ENCODE measurements at regions not wholly inside any gene's neighbourhood (a gene's known extent, or its start where the extent isn't known, plus 50 kb on each side); places are given as distances from the start of the nearest gene placed in this dataset.

- TF ChIP-seq YY1 (IDR thresholded peaks at IDR 0.05; ENCODE audit: low read depth) (no peak), TCF12 (IDR thresholded peaks at IDR 0.05; ENCODE audit: low read depth) (no peak), RAD21 (IDR thresholded peaks at IDR 0.05; ENCODE audit: low read depth) (no peak), FOXM1 (IDR thresholded peaks at IDR 0.05; ENCODE audit: borderline replicate concordance, low read depth) (no peak), EP300 (IDR thresholded peaks at IDR 0.05; ENCODE audit: borderline replicate concordance) (no peak), ZBTB7A (IDR thresholded peaks at IDR 0.05; ENCODE audit: low read depth) (no peak), TEAD4 (IDR thresholded peaks at IDR 0.05) (no peak), TAF1 (IDR thresholded peaks at IDR 0.05; ENCODE audit: low read depth) (no peak), CREB1 (IDR thresholded peaks at IDR 0.05; ENCODE audit: low read depth) (no peak), CEBPB (IDR thresholded peaks at IDR 0.05) (no peak), NFIC (IDR thresholded peaks at IDR 0.05) (no peak), EGR1 (IDR thresholded peaks at IDR 0.05) (no peak), REST (IDR thresholded peaks at IDR 0.05; ENCODE audit: low read depth) (no peak)
- TF ChIP-seq, protein P1, sequence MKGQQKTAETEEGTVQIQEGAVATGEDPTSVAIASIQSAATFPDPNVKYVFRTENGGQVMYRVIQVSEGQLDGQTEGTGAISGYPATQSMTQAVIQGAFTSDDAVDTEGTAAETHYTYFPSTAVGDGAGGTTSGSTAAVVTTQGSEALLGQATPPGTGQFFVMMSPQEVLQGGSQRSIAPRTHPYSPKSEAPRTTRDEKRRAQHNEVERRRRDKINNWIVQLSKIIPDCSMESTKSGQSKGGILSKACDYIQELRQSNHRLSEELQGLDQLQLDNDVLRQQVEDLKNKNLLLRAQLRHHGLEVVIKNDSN (IDR thresholded peaks at IDR 0.05): no peak
- TF ChIP-seq, protein P2, sequence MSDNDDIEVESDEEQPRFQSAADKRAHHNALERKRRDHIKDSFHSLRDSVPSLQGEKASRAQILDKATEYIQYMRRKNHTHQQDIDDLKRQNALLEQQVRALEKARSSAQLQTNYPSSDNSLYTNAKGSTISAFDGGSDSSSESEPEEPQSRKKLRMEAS (IDR thresholded peaks at IDR 0.05): no peak
Measured at GRCh38 chr12:24127919-24128721, 178.7 kb upstream of the SOX5 start.

DNA sequence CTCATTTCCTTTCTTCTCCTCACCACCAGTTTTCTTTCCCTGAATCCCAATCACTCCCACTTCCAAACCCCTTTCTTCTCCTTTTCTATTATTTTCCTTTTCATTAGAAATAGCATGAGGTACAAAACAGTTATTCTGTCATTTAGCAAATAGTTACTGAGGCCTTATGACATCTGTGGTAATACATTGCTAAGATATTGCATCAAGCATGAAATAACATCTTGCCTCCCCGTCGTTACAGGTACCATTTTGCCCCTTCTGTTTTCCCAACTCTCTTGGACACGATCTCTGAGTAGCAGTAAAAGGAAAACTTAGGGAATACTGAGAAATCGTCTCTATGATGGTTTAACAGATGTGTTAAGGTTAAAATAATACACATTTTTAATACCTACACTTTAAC is 175.8 kb upstream of the SOX5 start:
- TF ChIP-seq CREB1 (IDR thresholded peaks at IDR 0.05; ENCODE audit: low read depth) (no peak), NFIC (IDR thresholded peaks at IDR 0.05) (no peak), CEBPB (IDR thresholded peaks at IDR 0.05) (no peak), RAD21 (IDR thresholded peaks at IDR 0.05; ENCODE audit: low read depth) (no peak), FOXM1 (IDR thresholded peaks at IDR 0.05; ENCODE audit: borderline replicate concordance, low read depth) (no peak), TCF12 (IDR thresholded peaks at IDR 0.05; ENCODE audit: low read depth) (no peak), TAF1 (IDR thresholded peaks at IDR 0.05; ENCODE audit: low read depth) (no peak), ZBTB7A (IDR thresholded peaks at IDR 0.05; ENCODE audit: low read depth) (no peak), TEAD4 (IDR thresholded peaks at IDR 0.05) (no peak), YY1 (IDR thresholded peaks at IDR 0.05; ENCODE audit: low read depth) (no peak)
- TF ChIP-seq, protein P2 (IDR thresholded peaks at IDR 0.05): no peak
- TF ChIP-seq, protein P1 (IDR thresholded peaks at IDR 0.05): no peak

DNA sequence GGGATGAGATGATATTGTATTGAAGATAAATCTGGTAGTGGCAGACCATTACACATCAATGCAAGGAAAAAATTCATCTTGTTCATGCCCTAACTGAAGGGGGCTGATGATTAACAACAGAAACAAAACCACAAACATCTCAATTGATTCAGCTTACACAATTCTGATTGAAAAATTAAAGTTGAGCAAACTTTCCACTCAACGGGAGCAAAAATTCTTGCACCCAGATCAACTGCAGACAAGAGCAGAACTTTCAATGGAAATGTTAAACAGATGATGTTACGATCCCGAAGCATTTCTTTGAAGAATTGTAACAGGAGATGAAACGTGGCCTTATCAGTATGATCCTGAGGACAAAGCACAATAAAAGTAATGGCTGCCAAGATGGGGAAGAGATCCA is 172.4 kb upstream of the SOX5 start:
- TF ChIP-seq TCF12 (IDR thresholded peaks at IDR 0.05; ENCODE audit: low read depth) (no peak), CEBPB (IDR thresholded peaks at IDR 0.05) (no peak), REST (IDR thresholded peaks at IDR 0.05; ENCODE audit: low read depth) (no peak), RAD21 (IDR thresholded peaks at IDR 0.05; ENCODE audit: low read depth) (no peak), NFIC (IDR thresholded peaks at IDR 0.05) (no peak), YY1 (IDR thresholded peaks at IDR 0.05; ENCODE audit: low read depth) (no peak), TEAD4 (IDR thresholded peaks at IDR 0.05) (no peak), CREB1 (IDR thresholded peaks at IDR 0.05; ENCODE audit: low read depth) (no peak), TAF1 (IDR thresholded peaks at IDR 0.05; ENCODE audit: low read depth) (no peak), EP300 (IDR thresholded peaks at IDR 0.05; ENCODE audit: borderline replicate concordance) (no peak), EGR1 (IDR thresholded peaks at IDR 0.05) (no peak)
- TF ChIP-seq, protein P1 (IDR thresholded peaks at IDR 0.05): no peak

- TF ChIP-seq CEBPB (IDR thresholded peaks at IDR 0.05): peak; percentile 38; the same call in 1 of the 2 replicates
- TF ChIP-seq, protein P2 (IDR thresholded peaks at IDR 0.05): no peak
- no peak for TF ChIP-seq CREB1 (IDR thresholded peaks at IDR 0.05; ENCODE audit: low read depth)
- no peak for TF ChIP-seq EP300 (IDR thresholded peaks at IDR 0.05; ENCODE audit: borderline replicate concordance)
Measured at GRCh38 chr12:24118668-24119067, 169.2 kb upstream of the SOX5 start.

- TF ChIP-seq, protein P2 (IDR thresholded peaks at IDR 0.05): no peak
- TF ChIP-seq FOXM1 (IDR thresholded peaks at IDR 0.05; ENCODE audit: borderline replicate concordance, low read depth): no peak
- no peak for TF ChIP-seq NFIC (IDR thresholded peaks at IDR 0.05)
- TF ChIP-seq ZBTB7A (IDR thresholded peaks at IDR 0.05; ENCODE audit: low read depth): no peak
- TF ChIP-seq TCF12 (IDR thresholded peaks at IDR 0.05; ENCODE audit: low read depth): no peak
- TF ChIP-seq, protein P1 (IDR thresholded peaks at IDR 0.05): no peak
- TF ChIP-seq TEAD4 (IDR thresholded peaks at IDR 0.05): no peak
- TF ChIP-seq CEBPB (IDR thresholded peaks at IDR 0.05): no peak
- no peak for TF ChIP-seq EGR1 (IDR thresholded peaks at IDR 0.05)
- no peak for TF ChIP-seq RAD21 (IDR thresholded peaks at IDR 0.05; ENCODE audit: low read depth)
Measured at GRCh38 chr12:24116548-24116947, 167.1 kb upstream of the SOX5 start.

Data from Ishikawa (cell line).